Liver (tissue), 8 donors: ENCODE measurements at regions not wholly inside any gene's neighbourhood (a gene's known extent, or its start where the extent isn't known, plus 50 kb on each side); places are given as distances from the start of the nearest gene placed in this dataset.

ENCODE experiments used
- DNase-seq: peaks from one replicate; pipeline ENCODE4 v3.0.0-alpha.2; 2017; ENCODE audit warnings: low spot score
- H3K27ac ChIP-seq, 2 donors: one replicate each; pipeline ENCODE4 v1.7.0; 2013; ENCODE audit warnings: inconsistent platforms in 2 of 2, low read length in 2 of 2, control low read depth in 1 of 2, low read depth in 1 of 2, mild to moderate bottlenecking in 1 of 2
- H3K27me3 ChIP-seq, 4 donors: one replicate each; pipeline versions ENCODE4 v1.6.1 to v1.7.0; 2013; ENCODE audit warnings: low read length in 3 of 4, inconsistent platforms in 1 of 4, mild to moderate bottlenecking in 1 of 4, moderate library complexity in 1 of 4; ENCODE audit not compliant: control insufficient read depth in 4 of 4, insufficient read depth in 4 of 4
- H3K36me3 ChIP-seq, 4 donors: one replicate each; pipeline versions ENCODE4 v1.6.1 to v1.7.0; 2013; ENCODE audit warnings: low read length in 3 of 4, mild to moderate bottlenecking in 3 of 4, low read depth in 1 of 4, moderate library complexity in 1 of 4; ENCODE audit not compliant: control insufficient read depth in 4 of 4, insufficient read depth in 3 of 4
- H3K4me1 ChIP-seq, 4 donors: one replicate each; pipeline versions ENCODE4 v1.6.1 to v1.7.0; 2013; ENCODE audit warnings: low read length in 3 of 4, mild to moderate bottlenecking in 3 of 4, moderate library complexity in 1 of 4; ENCODE audit not compliant: control insufficient read depth in 4 of 4, insufficient read depth in 4 of 4
- H3K4me3 ChIP-seq, 3 donors: one replicate each; pipeline versions ENCODE4 v1.6.1 to v1.7.0; 2013; ENCODE audit warnings: low read length in 3 of 3, control low read depth in 1 of 3, low read depth in 1 of 3, mild to moderate bottlenecking in 1 of 3
- H3K9ac ChIP-seq, 2 donors: one replicate each; pipeline ENCODE4 v1.7.0; 2013; ENCODE audit warnings: low read length in 2 of 2, mild to moderate bottlenecking in 2 of 2, moderate library complexity in 2 of 2, control low read depth in 1 of 2, low read depth in 1 of 2
- H3K9me3 ChIP-seq, 4 donors: one replicate each; pipeline versions ENCODE4 v1.6.1 to v1.7.0; 2013; ENCODE audit warnings: low read length in 3 of 4; ENCODE audit not compliant: control insufficient read depth in 4 of 4
- ATF3 ChIP-seq: IDR thresholded peaks from 2 replicates; pipeline ENCODE4 v1.6.1; 2016; ENCODE audit warnings: antibody characterized with exemption
- CTCF ChIP-seq: fragments of 150-350 bp; IDR thresholded peaks from 2 replicates; pipeline ENCODE4 v1.5.1; 2017; ENCODE audit warnings: improper control_type of control experiment, low read depth, low read length; ENCODE audit not compliant: missing input control
- EGR1 ChIP-seq, 2 donors: IDR thresholded peaks; 2 replicates each; pipeline ENCODE4 v1.6.1; 2016 to 2018; ENCODE audit warnings: antibody characterized with exemption in 2 of 2, low read depth in 2 of 2
- FOXA1 ChIP-seq: IDR thresholded peaks from 2 replicates; pipeline ENCODE4 v1.6.1; 2016; ENCODE audit warnings: antibody characterized with exemption
- FOXA2 ChIP-seq: IDR thresholded peaks from 2 replicates; pipeline ENCODE4 v1.6.1; 2016; ENCODE audit warnings: antibody characterized with exemption
- GABPA ChIP-seq, 2 donors: IDR thresholded peaks in 1 of 2; conservative IDR thresholded peaks in 1 of 2; 2 replicates each; pipeline ENCODE4 v1.6.1; 2016; ENCODE audit warnings: antibody characterized with exemption in 2 of 2, mild to moderate bottlenecking in 1 of 2, moderate library complexity in 1 of 2
- HNF4A ChIP-seq, 2 donors: conservative IDR thresholded peaks; 2 replicates each; pipeline ENCODE4 v1.6.1; 2016; ENCODE audit warnings: antibody characterized with exemption in 2 of 2, mild to moderate bottlenecking in 2 of 2
- HNF4G ChIP-seq: IDR thresholded peaks from 2 replicates; pipeline ENCODE4 v1.6.1; 2016; ENCODE audit warnings: antibody characterized with exemption
- JUND ChIP-seq, 2 donors: IDR thresholded peaks; 2 replicates each; pipeline ENCODE4 v1.6.1; 2016; ENCODE audit warnings: antibody characterized with exemption in 2 of 2
- MAX ChIP-seq: IDR thresholded peaks from 2 replicates; pipeline ENCODE4 v1.6.1; 2016; ENCODE audit warnings: antibody characterized with exemption
- NR2F2 ChIP-seq: IDR thresholded peaks from 2 replicates; pipeline ENCODE4 v1.6.1; 2016; ENCODE audit warnings: antibody characterized with exemption
- RAD21 ChIP-seq, 2 donors: IDR thresholded peaks; 2 replicates each; pipeline ENCODE4 v1.6.1; 2016; ENCODE audit warnings: antibody characterized with exemption in 2 of 2, mild to moderate bottlenecking in 2 of 2
- REST ChIP-seq: IDR thresholded peaks from 2 replicates; pipeline ENCODE4 v1.6.1; 2016; ENCODE audit warnings: antibody characterized with exemption, mild to moderate bottlenecking
- RXRA ChIP-seq, 2 donors: IDR thresholded peaks; 2 replicates each; pipeline ENCODE4 v1.6.1; 2017 to 2018; ENCODE audit warnings: antibody characterized with exemption in 2 of 2, mild to moderate bottlenecking in 1 of 2
- SP1 ChIP-seq: IDR thresholded peaks from 2 replicates; pipeline ENCODE4 v1.6.1; 2018; ENCODE audit warnings: antibody characterized with exemption, mild to moderate bottlenecking
- TAF1 ChIP-seq: conservative IDR thresholded peaks from 2 replicates; pipeline ENCODE4 v1.6.1; 2016; ENCODE audit warnings: antibody characterized with exemption, mild to moderate bottlenecking
- YY1 ChIP-seq: IDR thresholded peaks from 2 replicates; pipeline ENCODE4 v1.6.1; 2016; ENCODE audit warnings: antibody characterized with exemption, mild to moderate bottlenecking
- ZBTB33 ChIP-seq: IDR thresholded peaks from 2 replicates; pipeline ENCODE4 v1.6.1; 2016; ENCODE audit warnings: antibody characterized with exemption
- WGBS: extraction: QIAGEN DNeasy Blood & Tissue Kit; methylation state at CpG from one replicate; pipeline ENCODE4 v1.1.7; 2013; 5-methylcytosine and 5-hydroxymethylcytosine counted together
- donor health status: healthy.
- donor health status: healthy.
- donor health status: healthy.
- donor health status: healthy.
- donor health status: healthy.

- TF ChIP-seq ZBTB33: no peak
- H3K9ac ChIP-seq: no peak overlapping the region
- WGBS: 61% methylated on average over 6 of the region's 6 CpGs
- no peaks in the 10 kb centered on the region for H3K9me3 ChIP-seq
- no peak overlapping the region for H3K4me3 ChIP-seq
- peaks cover 0 to 7% (median 0%) of the 10 kb centered on the region in 4 donors for H3K27me3 ChIP-seq
- H3K4me1 ChIP-seq: no peaks in the 10 kb centered on the region
- H3K27ac ChIP-seq: no peak overlapping the region
- H3K36me3 ChIP-seq: no peaks in the 10 kb centered on the region
- DNase-seq: no peak
Measured at GRCh38 chr6:98717322-98717877, 117.0 kb upstream of the POU3F2 start.

- no peak overlapping the region for H3K4me3 ChIP-seq
- TF ChIP-seq ATF3: no peak
- no peak for TF ChIP-seq ZBTB33
- no peak for TF ChIP-seq HNF4G
- TF ChIP-seq SP1: no peak
- no peak for TF ChIP-seq HNF4A (conservative IDR thresholded peaks at IDR 0.05)
- no peak for TF ChIP-seq EGR1 (IDR thresholded peaks at IDR 0.05; ENCODE audit: low read depth in 2 of 2)
- TF ChIP-seq CTCF: no peak
- TF ChIP-seq FOXA2: no peak
- TF ChIP-seq RAD21 (IDR thresholded peaks at IDR 0.05): no peak
- TF ChIP-seq NR2F2: no peak
- no peak for TF ChIP-seq TAF1
- TF ChIP-seq JUND (IDR thresholded peaks at IDR 0.05): no peak
- TF ChIP-seq MAX: no peak
- TF ChIP-seq REST: no peak
- TF ChIP-seq YY1: no peak
- no peak for TF ChIP-seq RXRA (IDR thresholded peaks at IDR 0.05)
- TF ChIP-seq FOXA1: no peak
- TF ChIP-seq GABPA (IDR thresholded peaks at IDR 0.05 in 1 of 2, conservative IDR thresholded peaks at IDR 0.05 in 1 of 2): no peak
- H3K9ac ChIP-seq: no peak overlapping the region
- peaks cover 0 to 7% (median 0%) of the 10 kb centered on the region in 4 donors for H3K27me3 ChIP-seq
- no peaks in the 10 kb centered on the region for H3K36me3 ChIP-seq
- H3K27ac ChIP-seq: no peak overlapping the region
- H3K4me1 ChIP-seq: no peaks in the 10 kb centered on the region
- 77% methylated on average over 2 of the region's 2 CpGs for WGBS
- no peaks in the 10 kb centered on the region for H3K9me3 ChIP-seq
- no peak for DNase-seq
Measured at GRCh38 chr6:98717988-98718387, 116.4 kb upstream of the POU3F2 start.
